ENCODE measurements at regions not wholly inside any gene's neighbourhood (a gene's known extent, or its start where the extent isn't known, plus 50 kb on each side); places are given as distances from the start of the nearest gene placed in this dataset.

DNA sequence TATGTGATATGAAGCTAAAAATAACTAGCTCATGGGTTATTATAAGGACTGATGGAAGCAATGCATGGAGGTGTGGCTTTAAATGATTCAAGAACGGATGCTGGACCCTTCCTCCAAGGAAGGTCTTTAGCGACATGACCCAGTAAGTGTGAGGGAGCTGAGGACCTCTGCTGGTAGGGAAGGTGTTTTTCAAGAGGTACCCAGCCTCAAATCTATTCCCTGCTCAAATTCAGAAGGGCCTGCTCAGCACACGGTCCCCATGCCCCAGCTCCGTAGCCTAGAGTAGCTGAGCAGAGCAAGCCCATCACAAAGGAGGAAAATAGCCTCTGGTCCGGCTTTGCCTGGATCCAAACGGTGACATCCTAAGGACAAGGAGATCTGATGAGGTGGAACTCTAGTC, 266.2 kb upstream of the IGF1R start:
- H3K4me3 ChIP-seq (ENCODE audit: low read depth, low read length), result no peak overlapping the region
- POLR2A ChIA-PET, result no interaction called here
- TF ChIP-seq, protein P1, sequence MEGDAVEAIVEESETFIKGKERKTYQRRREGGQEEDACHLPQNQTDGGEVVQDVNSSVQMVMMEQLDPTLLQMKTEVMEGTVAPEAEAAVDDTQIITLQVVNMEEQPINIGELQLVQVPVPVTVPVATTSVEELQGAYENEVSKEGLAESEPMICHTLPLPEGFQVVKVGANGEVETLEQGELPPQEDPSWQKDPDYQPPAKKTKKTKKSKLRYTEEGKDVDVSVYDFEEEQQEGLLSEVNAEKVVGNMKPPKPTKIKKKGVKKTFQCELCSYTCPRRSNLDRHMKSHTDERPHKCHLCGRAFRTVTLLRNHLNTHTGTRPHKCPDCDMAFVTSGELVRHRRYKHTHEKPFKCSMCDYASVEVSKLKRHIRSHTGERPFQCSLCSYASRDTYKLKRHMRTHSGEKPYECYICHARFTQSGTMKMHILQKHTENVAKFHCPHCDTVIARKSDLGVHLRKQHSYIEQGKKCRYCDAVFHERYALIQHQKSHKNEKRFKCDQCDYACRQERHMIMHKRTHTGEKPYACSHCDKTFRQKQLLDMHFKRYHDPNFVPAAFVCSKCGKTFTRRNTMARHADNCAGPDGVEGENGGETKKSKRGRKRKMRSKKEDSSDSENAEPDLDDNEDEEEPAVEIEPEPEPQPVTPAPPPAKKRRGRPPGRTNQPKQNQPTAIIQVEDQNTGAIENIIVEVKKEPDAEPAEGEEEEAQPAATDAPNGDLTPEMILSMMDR (IDR thresholded peaks at IDR 0.05; ENCODE audit: insufficient read depth, low read depth, low read length), result no peak
- no peaks in the 10 kb centered on the region for H3K36me3 ChIP-seq (ENCODE audit: control insufficient read depth, insufficient read depth, low read length)
- DNase-seq (ENCODE audit: low read depth), result no peak
- CTCF ChIA-PET, result no interaction called here
- H3K27me3 ChIP-seq (ENCODE audit: control insufficient read depth, insufficient read depth, low read length), result no peaks in the 10 kb centered on the region

DNA sequence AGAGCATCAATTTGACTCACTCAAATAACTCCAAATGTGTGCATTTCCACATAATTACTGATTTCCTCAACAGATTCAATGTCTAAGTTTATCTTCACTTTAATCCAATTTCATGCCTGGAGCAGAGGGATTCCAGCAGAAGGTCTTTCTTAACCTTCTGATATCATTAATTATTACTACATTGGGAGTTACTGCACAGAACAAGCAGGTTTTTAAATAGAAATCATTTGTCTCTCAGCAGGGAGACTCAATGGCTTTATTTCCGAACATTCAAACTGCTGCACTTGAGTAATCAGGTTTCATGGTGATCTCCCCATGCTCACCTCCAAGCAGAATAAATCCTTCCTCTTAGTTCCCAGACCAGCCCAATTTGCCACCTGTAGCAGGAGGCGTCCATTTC, 264.8 kb upstream of the IGF1R start:
- ChIA-PET CTCF (no interaction called here), POLR2A (no interaction called here)
- no peak overlapping the region for H3K4me3 ChIP-seq (ENCODE audit: low read depth, low read length)
- TF ChIP-seq, protein P1 (IDR thresholded peaks at IDR 0.05; ENCODE audit: insufficient read depth, low read depth, low read length), result no peak
- no peaks in the 10 kb centered on the region for H3K36me3 ChIP-seq (ENCODE audit: control insufficient read depth, insufficient read depth, low read length)
- H3K27me3 ChIP-seq (ENCODE audit: control insufficient read depth, insufficient read depth, low read length), result no peaks in the 10 kb centered on the region
- no peak for DNase-seq (ENCODE audit: low read depth)

DNA sequence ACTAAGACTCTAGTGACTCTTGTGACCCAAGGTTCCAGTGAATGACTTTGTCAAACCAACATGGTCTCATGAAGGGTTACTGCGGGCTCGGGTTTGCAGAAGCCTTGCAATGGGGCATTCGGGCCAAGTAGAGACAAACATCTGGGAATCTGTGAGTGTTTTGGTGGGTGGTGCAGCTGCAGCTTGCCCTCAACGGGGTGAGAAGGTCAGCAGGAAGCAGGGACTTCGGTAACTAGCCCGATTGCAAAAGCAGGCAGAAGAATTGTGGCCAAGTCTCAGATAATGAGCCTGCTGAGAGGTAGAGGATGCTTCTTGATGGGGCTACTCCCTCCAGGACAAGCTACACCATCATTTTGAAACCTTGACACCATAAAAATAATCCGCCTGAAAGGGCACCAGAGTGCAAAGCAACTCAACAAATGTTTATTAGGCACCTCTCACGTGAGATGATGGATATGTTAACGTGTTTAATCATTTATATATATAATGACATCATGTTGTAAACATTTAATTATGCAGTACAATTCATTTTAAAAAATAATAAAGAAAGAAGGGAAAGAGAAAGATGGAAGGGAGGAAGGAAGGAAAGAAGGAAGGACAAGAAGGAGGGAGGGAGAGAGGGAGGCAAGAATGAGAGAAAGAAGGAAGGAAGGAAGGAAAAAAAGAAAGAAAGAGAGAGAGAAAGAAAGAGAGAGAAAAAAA, 263.9 kb upstream of the IGF1R start:
- no peaks in the 10 kb centered on the region for H3K27me3 ChIP-seq (ENCODE audit: control insufficient read depth, insufficient read depth, low read length)
- TF ChIP-seq, protein P1 (IDR thresholded peaks at IDR 0.05; ENCODE audit: insufficient read depth, low read depth, low read length), result no peak
- ChIA-PET POLR2A (no interaction called here), CTCF (no interaction called here)
- no peak for DNase-seq (ENCODE audit: low read depth)
- H3K4me3 ChIP-seq (ENCODE audit: low read depth, low read length), result no peak overlapping the region
- H3K36me3 ChIP-seq (ENCODE audit: control insufficient read depth, insufficient read depth, low read length), result no peaks in the 10 kb centered on the region

DNA sequence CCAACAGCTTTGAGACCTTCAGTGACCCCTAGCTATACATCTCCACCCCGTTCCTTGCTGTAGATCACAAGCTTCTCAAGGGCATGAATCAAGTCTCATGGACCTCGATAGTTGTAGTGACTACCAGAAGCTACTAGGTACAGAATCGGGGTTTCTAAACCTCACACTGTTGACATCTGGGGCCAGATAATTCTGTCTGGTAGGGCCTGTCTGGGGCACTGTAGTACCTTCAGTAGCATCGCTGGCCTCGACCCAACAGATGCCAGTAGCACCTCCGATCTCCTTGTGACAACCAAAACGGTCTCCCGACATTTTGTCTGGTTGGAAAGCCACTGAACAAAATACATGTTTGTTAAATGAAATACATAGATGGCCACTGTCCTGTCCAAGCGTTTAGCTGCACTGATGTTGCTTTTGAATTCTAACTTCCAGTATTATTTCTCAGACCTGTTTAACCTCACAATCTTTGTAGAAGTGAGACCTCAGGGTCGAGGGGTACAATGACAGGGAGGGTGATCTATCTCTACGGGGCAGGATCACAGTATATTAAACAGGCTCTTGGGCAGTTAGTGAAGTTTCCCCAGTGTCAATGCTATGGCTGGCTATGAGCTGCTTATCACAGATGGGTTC, 262.5 kb upstream of the IGF1R start:
- CTCF ChIA-PET, result no interaction called here
- TF ChIP-seq, protein P1 (IDR thresholded peaks at IDR 0.05; ENCODE audit: insufficient read depth, low read depth, low read length), result no peak
- H3K4me3 ChIP-seq (ENCODE audit: low read depth, low read length), result no peak overlapping the region
- POLR2A ChIA-PET, result interaction anchor here (0.5 kb wide), 1 partner anchor 19 kb away, joined by 14 read pairs; no protein-coding TSS in a partner anchor
- H3K36me3 ChIP-seq (ENCODE audit: control insufficient read depth, insufficient read depth, low read length), result no peaks in the 10 kb centered on the region
- no peak for DNase-seq (ENCODE audit: low read depth)
- H3K27me3 ChIP-seq (ENCODE audit: control insufficient read depth, insufficient read depth, low read length), result no peaks in the 10 kb centered on the region

DNA sequence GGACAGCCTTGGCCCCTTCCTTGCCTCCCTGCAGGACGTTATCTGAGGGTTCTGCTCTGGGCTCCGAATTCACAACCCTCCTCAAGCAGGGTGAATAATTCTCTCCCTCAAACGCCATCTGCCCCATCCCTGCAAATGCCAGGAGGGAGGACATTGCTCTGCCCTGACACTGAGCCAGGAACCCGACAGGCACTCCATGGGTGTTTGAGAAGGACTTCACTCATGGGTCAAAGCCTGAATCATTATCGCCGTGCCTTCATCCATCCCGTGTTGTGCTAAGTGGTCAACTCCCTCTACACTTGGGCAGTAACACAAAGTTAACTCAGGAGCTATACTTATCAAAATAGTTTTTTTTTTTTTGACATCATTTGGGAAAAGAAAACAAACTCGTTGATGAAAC, 261.8 kb upstream of the IGF1R start:
- ChIA-PET CTCF (interaction anchor here (0.6 kb wide), 1 partner anchor 40 kb away, joined by 7 read pairs; no protein-coding TSS in a partner anchor), POLR2A (interaction anchor here (0.5 kb wide), 1 partner anchor 20 kb away, joined by 14 read pairs; no protein-coding TSS in a partner anchor)
- Histone ChIP-seq H3K27me3 (ENCODE audit: control insufficient read depth, insufficient read depth, low read length) (no peaks in the 10 kb centered on the region), H3K36me3 (ENCODE audit: control insufficient read depth, insufficient read depth, low read length) (no peaks in the 10 kb centered on the region), H3K4me3 (ENCODE audit: low read depth, low read length) (no peak overlapping the region)
- TF ChIP-seq, protein P1 (IDR thresholded peaks at IDR 0.05; ENCODE audit: insufficient read depth, low read depth, low read length), result no peak
- DNase-seq (ENCODE audit: low read depth), result no peak
